CD4-positive, alpha-beta T cell (primary cell): ENCODE measurements at regions not wholly inside any gene's neighbourhood (a gene's known extent, or its start where the extent isn't known, plus 50 kb on each side); places are given as distances from the start of the nearest gene placed in this dataset.

Experiments used
- ATAC-seq: fragments of 200-7000 bp; cut with Tn5 transposase; one replicate; pipeline ENCODE4 v1.10.0; 2022; ENCODE audit warnings: mild to moderate bottlenecking; ENCODE audit not compliant: poor library complexity
- CTCF ChIA-PET: fragments of 350-600 bp; sonication (Branson Sonifier 250); formaldehyde crosslinking; loops from one replicate; lab custom pipeline; 2021; ENCODE audit warnings: antibody characterized with exemption, inconsistent platforms; lab: Charles Lee
- POLR2A ChIA-PET: fragments of 350-600 bp; sonication (Branson Sonifier 250); formaldehyde crosslinking; loops from one replicate; lab custom pipeline; 2021; ENCODE audit warnings: antibody characterized with exemption, inconsistent platforms; lab: Charles Lee
- DNase-seq, 14 experiments: peaks; one replicate each; pipeline ENCODE4 v3.0.0-alpha.2; 2013 to 2020; ENCODE audit warnings: mixed read lengths in 2 of 14
- H3K27ac ChIP-seq, 2 donors: one replicate each; pipeline versions ENCODE4 v1.5.1 to v1.7.0; 2013; ENCODE audit warnings: low read length in 2 of 2, low read depth in 1 of 2, mild to moderate bottlenecking in 1 of 2
- H3K27me3 ChIP-seq, 2 experiments: 1 replicate in 1 of 2; 2 replicates in 1 of 2; pipeline versions ENCODE4 v1.6.1 to v1.7.0; 2013; ENCODE audit warnings: low read length in 2 of 2, control low read depth in 1 of 2, mild to moderate bottlenecking in 1 of 2, moderate library complexity in 1 of 2; ENCODE audit not compliant: insufficient read depth in 2 of 2, control insufficient read depth in 1 of 2
- H3K36me3 ChIP-seq: one replicate; pipeline ENCODE4 v1.6.1; 2013; ENCODE audit warnings: low read length, control low read depth; ENCODE audit not compliant: insufficient read depth
- H3K4me1 ChIP-seq: one replicate; pipeline ENCODE4 v1.6.1; 2013; ENCODE audit warnings: low read length, control low read depth; ENCODE audit not compliant: insufficient read depth
- H3K4me3 ChIP-seq: one replicate; pipeline ENCODE4 v1.5.1; 2013; ENCODE audit warnings: mild to moderate bottlenecking, low read length, moderate library complexity
- H3K9me3 ChIP-seq, 2 experiments: 1 replicate in 1 of 2; 2 replicates in 1 of 2; pipeline versions ENCODE4 v1.6.1 to v1.7.0; 2013; ENCODE audit warnings: low read length in 2 of 2, mild to moderate bottlenecking in 2 of 2, control low read depth in 1 of 2, moderate library complexity in 1 of 2; ENCODE audit not compliant: control insufficient read depth in 1 of 2, insufficient read depth in 1 of 2
- H3K27ac Mint-ChIP-seq: one replicate; pipeline ENCODE4 v1.8.0; 2020; ENCODE audit warnings: mixed read lengths
- H3K27me3 Mint-ChIP-seq: one replicate; pipeline ENCODE4 v1.8.0; 2021; ENCODE audit warnings: mixed read lengths
- H3K36me3 Mint-ChIP-seq: one replicate; pipeline ENCODE4 v1.8.0; 2021; ENCODE audit warnings: low read depth, mixed read lengths
- H3K4me1 Mint-ChIP-seq: one replicate; pipeline ENCODE4 v1.8.0; 2021; ENCODE audit warnings: low read depth, mixed read lengths
- H3K4me3 Mint-ChIP-seq: one replicate; pipeline ENCODE4 v1.8.0; 2020; ENCODE audit warnings: mild to moderate bottlenecking, mixed read lengths
- H3K9me3 Mint-ChIP-seq: one replicate; pipeline ENCODE4 v1.8.0; 2020; ENCODE audit warnings: mixed read lengths
- CTCF ChIP-seq: fragments of 200-600 bp; IDR thresholded peaks from one replicate; pipeline ENCODE4 v1.8.0; 2022; ENCODE audit warnings: antibody characterized with exemption, mild to moderate bottlenecking
- intact Hi-C, 2 experiments: fragments of 100-400 bp; cut with DNase I in 1 of 2; cut with micrococcal nuclease in 1 of 2; formaldehyde crosslinking; loops; one replicate each; pipeline versions ENCODE4 v1.15.1 to v1.9.0; 2023 to 2025; cut with DNase I, micrococcal nuclease

- ATAC-seq: no peak
- Mint-ChIP-seq H3K9me3 (peaks cover 12% of the 10 kb centered on the region), H3K27ac (no peak overlapping the region), H3K4me3 (no peak overlapping the region), H3K4me1 (no peaks in the 10 kb centered on the region), H3K36me3 (no peaks in the 10 kb centered on the region), H3K27me3 (no peaks in the 10 kb centered on the region)
- intact Hi-C loops: loop anchor here in 1 of 2 experiments (10.0 kb wide), 1 partner anchor 237 kb away; no protein-coding TSS in a partner anchor
- Histone ChIP-seq H3K4me3 (no peak overlapping the region), H3K9me3 (peaks cover 0 to 4% of the 10 kb centered on the region in 2 experiments), H3K27ac (no peak overlapping the region), H3K4me1 (no peaks in the 10 kb centered on the region), H3K27me3 (no peaks in the 10 kb centered on the region), H3K36me3 (no peaks in the 10 kb centered on the region)
- no peak for DNase-seq
- TF ChIP-seq CTCF: no peak
- ChIA-PET POLR2A (no interaction called here), CTCF (no interaction called here)
Observed at GRCh38 chr20:12318043-12318442, 400.4 kb downstream of the BTBD3 start.

DNA sequence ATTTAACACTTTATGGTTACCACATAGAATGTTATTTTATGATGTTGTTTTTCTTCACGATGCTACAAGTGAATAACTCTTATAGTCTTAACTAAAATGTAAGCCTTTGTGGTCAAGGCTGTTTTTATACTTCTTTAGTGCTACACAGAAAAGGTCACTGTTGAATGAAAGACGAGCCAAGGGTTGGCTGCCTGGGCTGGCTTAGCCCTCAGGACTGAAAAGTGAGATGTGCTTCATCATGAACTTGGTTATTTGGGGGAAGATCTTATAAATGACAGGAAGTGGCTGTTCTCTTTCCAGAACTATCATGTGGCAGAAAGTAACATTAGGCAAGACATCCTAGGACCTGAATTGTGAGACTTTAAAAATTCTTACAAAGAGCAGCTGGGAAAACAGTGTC is 404.0 kb downstream of the BTBD3 start:
- CTCF ChIA-PET: no interaction called here
- peaks cover 10% of the 10 kb centered on the region for H3K9me3 Mint-ChIP-seq
- POLR2A ChIA-PET: no interaction called here

DNA sequence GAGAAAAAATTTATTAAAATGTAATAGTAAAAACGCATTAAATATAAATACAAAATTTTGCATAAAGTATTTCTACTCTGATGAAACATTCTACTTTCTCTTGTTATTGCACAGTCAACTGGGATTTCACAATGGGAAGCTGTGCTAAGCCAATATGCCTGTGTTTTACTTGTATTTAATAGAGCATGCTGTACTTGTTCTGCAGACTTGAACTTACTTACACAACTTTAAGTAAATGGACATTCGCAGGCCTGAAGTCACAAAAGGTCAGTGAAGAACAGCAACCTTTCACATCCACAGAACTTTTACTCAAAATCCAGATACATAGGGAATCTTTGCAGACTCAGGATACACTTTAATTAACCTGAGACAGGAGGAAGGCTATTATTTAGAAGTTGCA is 409.5 kb downstream of the BTBD3 start:
- no peak for DNase-seq
- Mint-ChIP-seq H3K4me3 (no peak overlapping the region), H3K27me3 (no peaks in the 10 kb centered on the region), H3K4me1 (no peaks in the 10 kb centered on the region), H3K9me3 (peaks cover 17% of the 10 kb centered on the region), H3K27ac (no peak overlapping the region), H3K36me3 (no peaks in the 10 kb centered on the region)
- H3K9me3 ChIP-seq: peaks cover 3 to 5% of the 10 kb centered on the region in 2 experiments
- no peak for TF ChIP-seq CTCF
- H3K4me3 ChIP-seq: no peak overlapping the region
- no peaks in the 10 kb centered on the region for H3K4me1 ChIP-seq
- ATAC-seq: no peak
- intact Hi-C loops: no loop called here
- CTCF ChIA-PET: no interaction called here
- POLR2A ChIA-PET: no interaction called here
- H3K36me3 ChIP-seq: no peaks in the 10 kb centered on the region
- H3K27me3 ChIP-seq: no peaks in the 10 kb centered on the region
- no peak overlapping the region for H3K27ac ChIP-seq

More for the DNA sequence above, 404.0 kb downstream of the BTBD3 start:
- Mint-ChIP-seq H3K4me1 (no peaks in the 10 kb centered on the region), H3K27ac (no peak overlapping the region), H3K27me3 (no peaks in the 10 kb centered on the region), H3K36me3 (no peaks in the 10 kb centered on the region), H3K4me3 (no peak overlapping the region)
- no peaks in the 10 kb centered on the region for H3K4me1 ChIP-seq
- H3K9me3 ChIP-seq: peaks cover 0 to 9% of the 10 kb centered on the region in 2 experiments
- H3K4me3 ChIP-seq: no peak overlapping the region
- intact Hi-C loops: no loop called here
- no peak for ATAC-seq
- DNase-seq: no peak
- H3K27me3 ChIP-seq: no peaks in the 10 kb centered on the region
- no peaks in the 10 kb centered on the region for H3K36me3 ChIP-seq
- no peak overlapping the region for H3K27ac ChIP-seq
- no peak for TF ChIP-seq CTCF
